ENCODE measurements at regions not wholly inside any gene's neighbourhood (a gene's known extent, or its start where the extent isn't known, plus 50 kb on each side); places are given as distances from the start of the nearest gene placed in this dataset.

- Histone ChIP-seq H3K27me3 (no peaks in the 10 kb centered on the region), H3K36me3 (no peaks in the 10 kb centered on the region), H3K4me1 (no peaks in the 10 kb centered on the region), H3K27ac (no peak overlapping the region), H3K9me3 (no peaks in the 10 kb centered on the region), H3K4me3 (no peak overlapping the region)
- no peak for ATAC-seq
- TF ChIP-seq CTCF (IDR thresholded peaks at IDR 0.05) (no peak), EP300 (IDR thresholded peaks at IDR 0.05) (no peak), POLR2A (IDR thresholded peaks at IDR 0.05) (no peak), POLR2AphosphoS5 (IDR thresholded peaks at IDR 0.05) (no peak)
- WGBS, 2 donors (ENCODE audit: low coverage in 1 of 2): 92 to 100% methylated on average over 1 of the region's 3 CpGs
Observed at GRCh38 chr13:106178816-106179215, 356.6 kb downstream of the EFNB2 start.

GRCh38 chr13:106177146-106177545, 358.3 kb downstream of the EFNB2 start:
- no peaks in the 10 kb centered on the region for H3K36me3 ChIP-seq
- 72 to 85% methylated on average over 5 of the region's 5 CpGs for WGBS, 2 donors (ENCODE audit: low coverage in 1 of 2)
- ATAC-seq: no peak

GRCh38 chr13:106176117-106176516, 359.3 kb downstream of the EFNB2 start:
- no peak for TF ChIP-seq CTCF (IDR thresholded peaks at IDR 0.05)
- TF ChIP-seq EP300 (IDR thresholded peaks at IDR 0.05): no peak
- no peak for TF ChIP-seq POLR2A (IDR thresholded peaks at IDR 0.05)
- TF ChIP-seq POLR2AphosphoS5 (IDR thresholded peaks at IDR 0.05): no peak
- H3K36me3 ChIP-seq: no peaks in the 10 kb centered on the region
- H3K4me1 ChIP-seq: peaks cover 0 to 10% (median 0%) of the 10 kb centered on the region in 3 donors
- no peaks in the 10 kb centered on the region for H3K27me3 ChIP-seq
- 45 to 55% methylated on average over 3 to 4 of the region's 4 CpGs for WGBS, 2 donors (ENCODE audit: low coverage in 1 of 2)
- no peak overlapping the region for H3K27ac ChIP-seq
- H3K4me3 ChIP-seq: no peak overlapping the region
- no peak for ATAC-seq
- no peaks in the 10 kb centered on the region for H3K9me3 ChIP-seq

More at GRCh38 chr13:106177146-106177545, 358.3 kb downstream of the EFNB2 start:
- TF ChIP-seq POLR2AphosphoS5 (IDR thresholded peaks at IDR 0.05) (no peak), POLR2A (IDR thresholded peaks at IDR 0.05) (no peak), CTCF (IDR thresholded peaks at IDR 0.05) (no peak), EP300 (IDR thresholded peaks at IDR 0.05) (no peak)
- Histone ChIP-seq H3K27me3 (no peaks in the 10 kb centered on the region), H3K4me1 (peaks cover 0 to 5% (median 0%) of the 10 kb centered on the region in 3 donors), H3K27ac (no peak overlapping the region), H3K9me3 (no peaks in the 10 kb centered on the region), H3K4me3 (no peak overlapping the region)

- no peaks in the 10 kb centered on the region for H3K9me3 ChIP-seq
- TF ChIP-seq POLR2AphosphoS5 (IDR thresholded peaks at IDR 0.05): no peak
- TF ChIP-seq CTCF (IDR thresholded peaks at IDR 0.05): no peak
- no peak for TF ChIP-seq POLR2A (IDR thresholded peaks at IDR 0.05)
- no peak for TF ChIP-seq EP300 (IDR thresholded peaks at IDR 0.05)
- no peak overlapping the region for H3K27ac ChIP-seq
- no peaks in the 10 kb centered on the region for H3K36me3 ChIP-seq
- no peak for ATAC-seq
- H3K27me3 ChIP-seq: no peaks in the 10 kb centered on the region
- H3K4me3 ChIP-seq: no peak overlapping the region
- 53 to 68% methylated on average over 6 to 7 of the region's 7 CpGs for WGBS, 2 donors (ENCODE audit: low coverage in 1 of 2)
- H3K4me1 ChIP-seq: peaks cover 0 to 10% (median 0%) of the 10 kb centered on the region in 3 donors
Observed at GRCh38 chr13:106173891-106174610, 361.4 kb downstream of the EFNB2 start.

- Histone ChIP-seq H3K4me3 (no peak overlapping the region), H3K4me1 (peaks cover 0 to 10% (median 0%) of the 10 kb centered on the region in 3 donors), H3K27me3 (no peaks in the 10 kb centered on the region), H3K36me3 (no peaks in the 10 kb centered on the region), H3K9me3 (no peaks in the 10 kb centered on the region), H3K27ac (no peak overlapping the region)
- WGBS, 2 donors (ENCODE audit: low coverage in 1 of 2): 80 to 83% methylated on average over 1 to 2 of the region's 2 CpGs
- no peak for ATAC-seq
- TF ChIP-seq EP300 (IDR thresholded peaks at IDR 0.05) (no peak), POLR2AphosphoS5 (IDR thresholded peaks at IDR 0.05) (no peak), CTCF (IDR thresholded peaks at IDR 0.05) (no peak), POLR2A (IDR thresholded peaks at IDR 0.05) (no peak)
Observed at GRCh38 chr13:106173346-106173745, 362.1 kb downstream of the EFNB2 start.

All from gastroesophageal sphincter (tissue), 4 donors.